Natural killer cell (primary cell): ENCODE measurements at regions not wholly inside any gene's neighbourhood (a gene's known extent, or its start where the extent isn't known, plus 50 kb on each side); places are given as distances from the start of the nearest gene placed in this dataset.

Experiments used
- ATAC-seq, 3 donors: fragments of 150-1000 bp in 2 of 3; fragments of 200-7000 bp in 1 of 3; cut with Tn5 transposase; 1 replicate in 1 of 3; 2 replicates in 2 of 3; pipeline ENCODE4 v1.10.0; 2021; ENCODE audit warnings: mild to moderate bottlenecking in 2 of 3, moderate library complexity in 2 of 3
- DNase-seq, 2 donors: peaks; one replicate each; pipeline versions ENCODE4 v3.0.0 to v3.0.0-alpha.2; 2013 to 2021; ENCODE audit warnings: mixed read lengths in 1 of 2
- H3K27ac ChIP-seq: one replicate; pipeline ENCODE4 v1.5.1; 2013; ENCODE audit warnings: mild to moderate bottlenecking, low read length
- H3K27me3 ChIP-seq: one replicate; pipeline ENCODE4 v1.6.1; 2013; ENCODE audit warnings: low read length; ENCODE audit not compliant: control insufficient read depth, insufficient read depth
- H3K36me3 ChIP-seq: one replicate; pipeline ENCODE4 v1.6.1; 2013; ENCODE audit warnings: low read length; ENCODE audit not compliant: control insufficient read depth, insufficient read depth
- H3K4me1 ChIP-seq: one replicate; pipeline ENCODE4 v1.6.1; 2013; ENCODE audit warnings: low read length; ENCODE audit not compliant: control insufficient read depth, insufficient read depth
- H3K4me3 ChIP-seq: one replicate; pipeline ENCODE4 v1.5.1; 2013; ENCODE audit warnings: low read length
- H3K9me3 ChIP-seq: one replicate; pipeline ENCODE4 v1.6.1; 2013; ENCODE audit warnings: low read length; ENCODE audit not compliant: control insufficient read depth, insufficient read depth
- H3K27ac Mint-ChIP-seq, 2 donors: one replicate each; pipeline ENCODE4 v1.8.0; 2022; ENCODE audit warnings: mild to moderate bottlenecking in 2 of 2, mixed read lengths in 2 of 2, moderate library complexity in 1 of 2
- H3K27me3 Mint-ChIP-seq, 2 donors: one replicate each; pipeline ENCODE4 v1.8.0; 2022; ENCODE audit warnings: low read depth in 2 of 2, mixed read lengths in 2 of 2
- H3K36me3 Mint-ChIP-seq: one replicate; pipeline ENCODE4 v1.8.0; 2022; ENCODE audit warnings: mixed read lengths
- H3K4me1 Mint-ChIP-seq, 2 donors: one replicate each; pipeline ENCODE4 v1.8.0; 2022; ENCODE audit warnings: mixed read lengths in 2 of 2
- H3K4me3 Mint-ChIP-seq: one replicate; pipeline ENCODE4 v1.8.0; 2022; ENCODE audit warnings: mild to moderate bottlenecking, moderate library complexity, mixed read lengths
- H3K9me3 Mint-ChIP-seq, 2 donors: one replicate each; pipeline ENCODE4 v1.8.0; 2022; ENCODE audit warnings: mixed read lengths in 2 of 2
- CTCF ChIP-seq: fragments of 200-600 bp; IDR thresholded peaks from one replicate; pipeline ENCODE4 v1.8.0; 2022; ENCODE audit warnings: antibody characterized with exemption
- WGBS: methylation state at CpG from one replicate; pipeline ENCODE4 v1.1.7; 2013; ENCODE audit warnings: missing lambda C conversion rate; ENCODE audit not compliant: insufficient coverage; 5-methylcytosine and 5-hydroxymethylcytosine counted together
- intact Hi-C: fragments of 100-400 bp; cut with micrococcal nuclease; formaldehyde crosslinking; loops from one replicate; pipeline ENCODE4 v1.14.2; 2022

GRCh38 chr4:18666322-18666721 lies 644.8 kb upstream of the LCORL start:
- Histone ChIP-seq H3K4me3 (no peak overlapping the region), H3K27ac (no peak overlapping the region), H3K36me3 (no peaks in the 10 kb centered on the region), H3K9me3 (no peaks in the 10 kb centered on the region), H3K27me3 (no peaks in the 10 kb centered on the region), H3K4me1 (no peaks in the 10 kb centered on the region)
- no peaks in the 10 kb centered on the region for H3K4me1 Mint-ChIP-seq
- 94% methylated on average over 5 of the region's 6 CpGs for WGBS
- H3K27me3 Mint-ChIP-seq: no peaks in the 10 kb centered on the region
- no peak overlapping the region for H3K27ac Mint-ChIP-seq
- TF ChIP-seq CTCF: no peak
- DNase-seq (no peak), ATAC-seq (no peak)
- H3K9me3 Mint-ChIP-seq: peaks cover 3 to 6% of the 10 kb centered on the region in 2 donors
- H3K4me3 Mint-ChIP-seq: no peak overlapping the region
- intact Hi-C loops: no loop called here
- H3K36me3 Mint-ChIP-seq: peaks cover 6% of the 10 kb centered on the region

- no peak overlapping the region for H3K27ac ChIP-seq
- H3K9me3 ChIP-seq: no peaks in the 10 kb centered on the region
- H3K4me1 ChIP-seq: no peaks in the 10 kb centered on the region
- Mint-ChIP-seq H3K9me3 (peaks cover 3 to 6% of the 10 kb centered on the region in 2 donors), H3K4me3 (no peak overlapping the region), H3K4me1 (no peaks in the 10 kb centered on the region), H3K27me3 (no peaks in the 10 kb centered on the region), H3K36me3 (peaks cover 6% of the 10 kb centered on the region), H3K27ac (no peak overlapping the region)
- TF ChIP-seq CTCF: no peak
- H3K27me3 ChIP-seq: no peaks in the 10 kb centered on the region
- H3K36me3 ChIP-seq: no peaks in the 10 kb centered on the region
- intact Hi-C loops: no loop called here
- 90% methylated on average over 9 of the region's 9 CpGs for WGBS
- no peak overlapping the region for H3K4me3 ChIP-seq
- ATAC-seq: no peak
- DNase-seq: no peak
Measured at GRCh38 chr4:18664171-18664570, 642.6 kb upstream of the LCORL start.

- no CpG with 5 or more reads among the region's 2 CpGs for WGBS
- Histone ChIP-seq H3K4me1 (no peaks in the 10 kb centered on the region), H3K27ac (no peak overlapping the region), H3K27me3 (no peaks in the 10 kb centered on the region), H3K9me3 (no peaks in the 10 kb centered on the region), H3K36me3 (no peaks in the 10 kb centered on the region), H3K4me3 (no peak overlapping the region)
- ATAC-seq (no peak), DNase-seq (no peak)
- Mint-ChIP-seq H3K27me3 (no peaks in the 10 kb centered on the region), H3K4me1 (no peaks in the 10 kb centered on the region), H3K4me3 (no peak overlapping the region), H3K9me3 (peaks cover 8 to 19% of the 10 kb centered on the region in 2 donors), H3K27ac (no peak overlapping the region), H3K36me3 (no peaks in the 10 kb centered on the region)
- intact Hi-C loops: no loop called here
- no peak for TF ChIP-seq CTCF
Measured at GRCh38 chr4:18645351-18645750, 623.8 kb upstream of the LCORL start.

- H3K4me3 Mint-ChIP-seq: no peak overlapping the region
- no peak for DNase-seq
- no peak for TF ChIP-seq CTCF
- Histone ChIP-seq H3K36me3 (no peaks in the 10 kb centered on the region), H3K9me3 (no peaks in the 10 kb centered on the region), H3K27me3 (no peaks in the 10 kb centered on the region), H3K4me1 (no peaks in the 10 kb centered on the region), H3K27ac (no peak overlapping the region), H3K4me3 (no peak overlapping the region)
- intact Hi-C loops: no loop called here
- H3K27me3 Mint-ChIP-seq: no peaks in the 10 kb centered on the region
- peaks cover 5 to 10% of the 10 kb centered on the region in 2 donors for H3K9me3 Mint-ChIP-seq
- H3K4me1 Mint-ChIP-seq: no peaks in the 10 kb centered on the region
- no peak for ATAC-seq
- no peaks in the 10 kb centered on the region for H3K36me3 Mint-ChIP-seq
- no peak overlapping the region for H3K27ac Mint-ChIP-seq
Measured at GRCh38 chr4:18641334-18641733, 619.8 kb upstream of the LCORL start.
